Thymus (tissue), 11 donors: ENCODE measurements at regions not wholly inside any gene's neighbourhood (a gene's known extent, or its start where the extent isn't known, plus 50 kb on each side); places are given as distances from the start of the nearest gene placed in this dataset.
"Not testable (repeated sequence)": the region's sequence is repeated elsewhere in the genome, so short reads cannot be mapped to it uniquely, and the experiment has no call there.

Experiments
- DNase-seq, 9 donors: peaks; one replicate each; pipeline ENCODE4 v3.0.0-alpha.2; 2013; ENCODE audit warnings: low spot score in 9 of 9, low read depth in 6 of 9, missing footprints in 1 of 9
- H3K27ac ChIP-seq, 2 donors: one replicate each; pipeline ENCODE4 v1.5.1; 2013; ENCODE audit warnings: control low read depth in 1 of 2, low read depth in 1 of 2, low read length in 1 of 2, mild to moderate bottlenecking in 1 of 2, moderate library complexity in 1 of 2
- H3K27me3 ChIP-seq, 2 donors: one replicate each; pipeline ENCODE4 v1.5.1; 2013; ENCODE audit warnings: low read length in 1 of 2; ENCODE audit not compliant: control insufficient read depth in 2 of 2, insufficient read depth in 1 of 2
- H3K36me3 ChIP-seq, 2 donors: one replicate each; pipeline ENCODE4 v1.5.1; 2013; ENCODE audit warnings: low read length in 1 of 2, mild to moderate bottlenecking in 1 of 2, moderate library complexity in 1 of 2; ENCODE audit not compliant: control insufficient read depth in 2 of 2, insufficient read depth in 2 of 2
- H3K4me1 ChIP-seq, 2 donors: one replicate each; pipeline ENCODE4 v1.5.1; 2013; ENCODE audit warnings: low read length in 2 of 2; ENCODE audit not compliant: control insufficient read depth in 2 of 2, insufficient read depth in 2 of 2
- H3K4me3 ChIP-seq, 2 donors: one replicate each; pipeline ENCODE4 v1.5.1; 2013; ENCODE audit warnings: low read length in 2 of 2, control low read depth in 1 of 2, mild to moderate bottlenecking in 1 of 2
- H3K9me3 ChIP-seq, 2 donors: one replicate each; pipeline ENCODE4 v1.5.1; 2013; ENCODE audit warnings: low read length in 1 of 2, mild to moderate bottlenecking in 1 of 2; ENCODE audit not compliant: control insufficient read depth in 2 of 2, insufficient read depth in 1 of 2
- WGBS: extraction: QIAGEN DNeasy Blood & Tissue Kit; methylation state at CpG from one replicate; pipeline ENCODE4 v1.1.7; 2013; 5-methylcytosine and 5-hydroxymethylcytosine counted together
- donor health status: healthy.

GRCh38 chr6:27809067-27809938 lies 102.9 kb downstream of the OR2B2 start:
- Histone ChIP-seq H3K4me1 (peaks cover 8 to 33% of the 10 kb centered on the region in 2 donors), H3K4me3 (peak overlapping the region; percentile 82 to 84), H3K27ac (peak overlapping the region; percentile 100), H3K27me3 (no peaks in the 10 kb centered on the region), H3K36me3 (no peaks in the 10 kb centered on the region), H3K9me3 (no peaks in the 10 kb centered on the region)
- peak in 1 of 9 donors; percentile 45 for DNase-seq
- WGBS, result 22% methylated on average over 7 of the region's 7 CpGs

GRCh38 chr6:27808242-27809066 lies 103.7 kb downstream of the OR2B2 start:
- not testable (repeated sequence) for H3K27me3 ChIP-seq, H3K9me3 ChIP-seq

DNA sequence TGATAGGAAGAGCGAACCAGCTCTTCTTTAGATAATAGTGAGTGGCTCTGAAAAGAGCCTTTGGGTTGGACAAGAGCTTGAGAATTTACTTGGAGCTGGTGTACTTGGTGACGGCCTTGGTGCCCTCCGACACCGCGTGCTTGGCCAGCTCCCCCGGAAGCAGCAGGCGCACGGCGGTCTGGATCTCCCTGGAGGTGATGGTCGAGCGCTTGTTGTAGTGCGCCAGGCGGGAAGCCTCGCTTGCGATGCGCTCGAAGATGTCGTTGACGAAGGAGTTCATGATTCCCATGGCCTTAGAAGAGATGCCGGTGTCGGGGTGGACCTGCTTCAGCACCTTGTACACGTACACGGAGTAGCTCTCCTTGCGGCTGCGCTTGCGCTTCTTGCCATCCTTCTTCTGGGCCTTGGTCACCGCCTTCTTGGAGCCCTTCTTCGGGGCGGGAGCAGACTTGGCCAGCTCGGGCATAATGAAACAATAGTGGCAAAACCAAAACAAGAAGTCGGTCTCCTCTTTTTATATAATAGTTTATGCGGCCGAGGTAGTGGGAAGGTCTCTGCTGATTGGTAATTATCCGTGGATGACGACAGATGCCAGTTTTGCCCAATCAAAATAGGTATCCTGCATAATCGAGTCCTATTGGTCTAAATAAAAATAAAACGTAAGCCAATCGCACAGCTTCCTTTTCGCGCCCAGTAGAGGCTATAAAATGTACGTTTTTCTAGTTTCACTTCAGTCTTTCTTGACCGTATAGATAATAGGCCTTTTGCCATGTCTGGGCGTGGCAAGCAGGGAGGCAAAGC lies 104.6 kb downstream of the OR2B2 start:
- peak overlapping the region; percentile 56 to 84 for H3K4me3 ChIP-seq
- not testable (repeated sequence) for H3K9me3 ChIP-seq, H3K36me3 ChIP-seq, H3K27me3 ChIP-seq
- under 1% methylated on average over 43 of the region's 43 CpGs for WGBS
- H3K27ac ChIP-seq, result peak overlapping the region; percentile 92 to 98
- peaks cover 8 to 23% of the 10 kb centered on the region in 2 donors for H3K4me1 ChIP-seq
- peak in 8 of 9 donors; percentile 85 to 97 (median 91) for DNase-seq

More at GRCh38 chr6:27808242-27809066, 103.7 kb downstream of the OR2B2 start:
- H3K36me3 ChIP-seq, result not testable (repeated sequence)
- peak in 3 of 9 donors; percentile 68 to 80 (median 75) for DNase-seq
- peak overlapping the region; percentile 96 to 100 for H3K27ac ChIP-seq
- H3K4me1 ChIP-seq, result peaks cover 8 to 26% of the 10 kb centered on the region in 2 donors
- H3K4me3 ChIP-seq, result peak overlapping the region; percentile 56 to 84
- 3% methylated on average over 25 of the region's 43 CpGs for WGBS

DNA sequence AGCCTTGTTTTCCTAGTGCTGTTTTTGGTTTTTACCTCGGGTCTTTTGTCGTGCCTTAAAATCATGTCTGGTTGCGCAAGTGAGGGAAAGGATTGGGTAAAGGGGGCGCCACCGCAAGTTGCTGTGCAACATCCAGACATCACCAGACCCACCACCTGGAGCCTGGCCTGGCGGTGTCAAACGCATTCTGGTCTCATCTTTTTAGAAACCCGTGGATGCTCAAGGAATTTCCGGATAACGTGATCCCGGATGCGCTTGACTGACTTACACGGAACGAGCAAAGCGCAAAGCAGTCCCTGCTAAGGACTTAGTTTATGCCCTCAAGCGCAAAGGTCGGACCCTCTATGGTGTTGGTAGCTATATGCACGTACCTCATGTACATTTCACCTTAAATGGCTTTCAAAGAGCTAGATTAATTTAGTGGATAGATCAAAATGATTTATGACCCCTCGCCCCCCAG lies 105.2 kb downstream of the OR2B2 start:
- Histone ChIP-seq H3K4me3 (peak overlapping the region; percentile 56 to 84), H3K27me3 (no peaks in the 10 kb centered on the region), H3K36me3 (no peaks in the 10 kb centered on the region), H3K4me1 (peaks cover 7 to 16% of the 10 kb centered on the region in 2 donors), H3K27ac (peak overlapping the region; percentile 92 to 98), H3K9me3 (no peaks in the 10 kb centered on the region)
- WGBS, result under 1% methylated on average over 19 of the region's 19 CpGs
- DNase-seq, result peak in 4 of 9 donors; percentile 67 to 80 (median 73)

GRCh38 chr6:27805347-27805746 lies 106.8 kb downstream of the OR2B2 start:
- DNase-seq, result no peak
- 97% methylated on average over 2 of the region's 2 CpGs for WGBS
- no peak overlapping the region for H3K4me3 ChIP-seq

DNA sequence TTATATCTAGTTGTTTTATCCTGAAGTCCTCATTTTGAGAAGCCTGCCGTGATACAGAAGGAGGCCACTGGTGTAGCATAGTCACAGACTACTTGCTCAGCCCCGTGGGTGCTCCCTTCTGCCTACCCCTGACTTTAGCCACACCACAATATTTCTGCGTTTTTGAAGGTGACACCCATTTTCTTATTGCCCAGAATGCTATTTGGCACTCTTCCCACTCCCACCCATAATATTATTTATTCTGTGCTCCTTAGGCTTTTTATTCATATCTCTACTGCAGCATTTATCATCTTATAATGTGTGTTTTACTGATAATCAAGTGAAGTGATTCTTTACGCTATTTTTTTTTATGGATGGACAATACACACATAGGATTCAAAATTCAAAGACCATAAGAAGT lies 107.3 kb downstream of the OR2B2 start:
- no peak overlapping the region for H3K4me3 ChIP-seq
- H3K27ac ChIP-seq, result no peak overlapping the region
- 95% methylated on average over 4 of the region's 4 CpGs for WGBS
- H3K9me3 ChIP-seq, result no peaks in the 10 kb centered on the region
- DNase-seq, result no peak
- peaks cover 0 to 12% of the 10 kb centered on the region in 2 donors for H3K4me1 ChIP-seq
- no peaks in the 10 kb centered on the region for H3K27me3 ChIP-seq
- H3K36me3 ChIP-seq, result no peaks in the 10 kb centered on the region

More at GRCh38 chr6:27805347-27805746, 106.8 kb downstream of the OR2B2 start:
- Histone ChIP-seq H3K27ac (no peak overlapping the region), H3K36me3 (no peaks in the 10 kb centered on the region), H3K9me3 (no peaks in the 10 kb centered on the region), H3K4me1 (peaks cover 0 to 12% of the 10 kb centered on the region in 2 donors), H3K27me3 (no peaks in the 10 kb centered on the region)

DNA sequence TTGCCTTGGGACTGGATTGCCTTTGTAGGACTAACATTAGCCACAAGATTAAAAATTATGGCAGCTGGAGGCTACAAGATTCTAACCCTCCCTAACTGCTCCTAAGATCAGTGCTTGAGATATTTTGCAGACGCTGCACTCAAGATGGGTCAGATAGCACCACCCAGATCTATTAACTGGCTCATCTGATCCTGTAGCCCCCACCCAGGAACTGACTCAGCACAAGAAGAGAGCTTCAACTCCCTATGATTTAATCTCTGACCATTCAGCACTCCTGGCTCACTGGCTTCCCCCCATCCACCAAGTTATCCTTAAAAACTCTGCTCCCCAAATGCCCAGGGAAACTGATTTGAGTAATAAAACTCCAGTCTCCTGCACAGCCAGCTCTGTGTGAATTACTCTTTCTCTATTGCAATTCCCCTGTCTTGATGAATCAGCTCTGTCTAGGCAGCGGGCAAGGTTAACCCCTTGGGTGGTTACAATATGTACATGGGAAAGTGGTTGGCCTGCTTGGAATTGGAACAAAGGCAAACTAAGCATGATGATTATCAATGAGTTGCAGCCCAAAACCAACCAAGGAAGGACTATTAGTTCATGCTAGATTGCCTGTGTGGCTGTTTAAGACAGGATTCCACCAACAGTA lies 111.3 kb downstream of the OR2B2 start:
- Histone ChIP-seq H3K27ac (no peak overlapping the region), H3K36me3 (no peaks in the 10 kb centered on the region), H3K4me3 (no peak overlapping the region), H3K9me3 (no peaks in the 10 kb centered on the region), H3K27me3 (no peaks in the 10 kb centered on the region), H3K4me1 (no peaks in the 10 kb centered on the region)
- WGBS, result 92% methylated on average over 2 of the region's 2 CpGs
- no peak for DNase-seq

- 87% methylated on average over 1 of the region's 1 CpG for WGBS
- Histone ChIP-seq H3K36me3 (no peaks in the 10 kb centered on the region), H3K4me1 (peaks cover 2 to 3% of the 10 kb centered on the region in 2 donors)
Observed at GRCh38 chr6:27797960-27798359, 114.2 kb downstream of the OR2B2 start.

More at GRCh38 chr6:27797960-27798359, 114.2 kb downstream of the OR2B2 start:
- Histone ChIP-seq H3K27ac (no peak overlapping the region), H3K9me3 (no peaks in the 10 kb centered on the region), H3K27me3 (no peaks in the 10 kb centered on the region), H3K4me3 (no peak overlapping the region)
- no peak for DNase-seq
